SKM-1 treated with dmso at 0.1 percent for 144 hours (cell line): ENCODE measurements at regions not wholly inside any gene's neighbourhood (a gene's known extent, or its start where the extent isn't known, plus 50 kb on each side); places are given as distances from the start of the nearest gene placed in this dataset.
"Not testable (repeated sequence)": the region's sequence is repeated elsewhere in the genome, so short reads cannot be mapped to it uniquely, and the experiment has no call there.

Experiments used
- DNase-seq: peaks from one replicate; lab custom pipeline; 2025; ENCODE audit not compliant: unreplicated experiment; lab: John Stamatoyannopoulos, UW

DNA sequence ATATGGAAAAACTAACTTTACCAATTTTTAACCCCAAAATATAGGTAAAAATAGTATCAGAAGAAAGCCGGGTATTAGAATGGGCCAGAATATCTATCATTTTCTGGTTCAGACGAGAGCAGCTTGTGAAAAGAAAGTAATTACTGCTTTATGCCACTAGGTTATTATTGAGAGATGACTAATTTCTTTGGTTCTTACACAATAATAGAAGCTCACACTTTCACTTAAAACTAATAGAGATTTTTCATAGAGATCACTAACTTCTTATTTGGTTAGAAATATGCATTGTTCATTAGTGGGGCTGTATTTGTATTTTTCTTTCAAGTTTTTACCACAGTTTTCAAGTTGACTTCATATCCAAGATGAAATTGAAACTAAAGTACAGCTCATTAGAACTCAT is 1241.2 kb upstream of the FLRT2 start:
- no peak for DNase-seq

DNA sequence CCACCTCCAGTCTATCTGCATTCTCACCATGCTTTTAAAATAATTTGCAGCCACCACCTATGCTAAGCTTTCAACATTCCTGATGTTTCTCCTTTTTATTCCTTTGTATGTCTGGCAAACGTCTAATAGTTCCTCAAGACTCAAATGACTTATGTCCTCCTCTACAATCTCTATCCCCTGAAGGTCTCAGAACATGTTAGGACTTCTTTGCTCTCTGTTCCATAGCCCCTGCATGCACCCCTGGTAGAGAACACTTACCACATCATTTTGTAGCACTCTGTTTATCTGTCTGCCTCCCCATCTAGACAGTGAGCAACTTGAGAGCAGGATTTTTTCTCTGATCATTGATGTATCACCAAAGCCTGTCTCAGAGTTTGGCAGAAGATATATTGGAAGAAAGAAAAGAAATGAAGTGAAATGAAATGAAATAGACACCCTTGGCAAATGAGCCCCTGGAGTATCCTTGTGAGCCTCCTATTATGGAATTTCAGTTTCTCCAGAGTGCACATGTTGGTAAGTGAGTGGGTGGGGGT is 1231.2 kb upstream of the FLRT2 start:
- DNase-seq: no peak

- DNase-seq: no peak
Observed at GRCh38 chr14:84303140-84303539, 1226.8 kb upstream of the FLRT2 start.

- DNase-seq: no peak
Observed at GRCh38 chr14:84312551-84312950, 1217.4 kb upstream of the FLRT2 start.

DNA sequence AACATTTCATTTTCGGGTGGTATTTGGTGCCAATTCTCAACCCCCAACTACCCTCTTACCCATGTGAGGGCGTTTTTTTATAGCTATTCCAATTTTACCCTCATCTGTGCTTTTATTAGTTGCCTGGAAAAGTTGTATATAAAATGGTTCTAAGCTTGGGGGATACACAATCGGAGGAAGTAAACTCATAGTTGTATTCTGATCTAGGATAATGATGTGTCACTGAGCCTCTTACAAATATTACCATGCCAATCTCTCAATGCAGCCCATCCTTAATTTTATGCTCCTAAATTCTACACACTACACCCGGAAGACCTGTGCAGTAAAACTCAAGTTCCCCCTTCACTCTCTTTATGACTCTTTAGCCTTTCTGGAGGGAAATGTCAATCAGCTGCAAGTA is 1206.5 kb upstream of the FLRT2 start:
- DNase-seq: no peak

GRCh38 chr14:84323978-84324377 is 1206.0 kb upstream of the FLRT2 start:
- no peak for DNase-seq

DNA sequence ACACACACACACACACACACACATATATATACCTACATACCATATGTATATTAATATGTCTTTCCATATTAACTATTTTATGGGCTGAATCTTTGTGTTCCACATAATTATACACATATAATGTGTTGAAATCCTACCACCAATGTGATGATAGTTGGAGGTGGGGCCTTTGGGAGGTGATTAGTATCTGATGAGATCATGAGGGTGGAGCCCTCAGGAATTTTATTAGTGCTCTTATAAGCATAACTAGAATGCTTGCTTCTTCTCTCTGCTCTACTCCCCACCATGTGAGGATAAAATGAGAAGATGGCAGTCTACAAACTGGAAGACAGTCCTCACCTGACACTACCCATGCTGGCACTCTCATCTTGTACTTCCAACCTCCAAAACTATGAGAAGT is 1193.5 kb upstream of the FLRT2 start:
- DNase-seq: no peak

- DNase-seq: no peak
Observed at GRCh38 chr14:84340938-84341337, 1189.0 kb upstream of the FLRT2 start.

DNA sequence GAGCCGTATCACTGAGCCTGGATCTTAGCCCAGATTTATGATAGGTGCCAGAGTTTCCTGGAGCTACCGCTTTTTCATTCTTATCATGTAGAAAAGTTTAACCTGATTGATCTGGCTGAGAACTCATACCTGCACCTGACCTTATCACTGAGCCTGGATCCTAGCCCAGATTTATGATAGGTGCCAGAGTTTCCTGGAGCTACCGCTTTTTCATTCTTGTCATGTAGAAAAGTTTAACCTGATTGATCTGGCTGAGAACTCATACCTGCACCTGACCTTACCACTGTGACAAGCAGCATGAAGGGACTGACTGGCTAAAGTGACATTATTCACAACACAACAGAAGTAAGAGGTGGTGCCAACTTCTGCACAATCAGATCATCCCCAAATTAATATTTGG is 1188.1 kb upstream of the FLRT2 start:
- not testable (repeated sequence) for DNase-seq

GRCh38 chr14:84343656-84344055 is 1186.3 kb upstream of the FLRT2 start:
- DNase-seq: no peak

GRCh38 chr14:84351646-84352045 is 1178.3 kb upstream of the FLRT2 start:
- DNase-seq: no peak

DNA sequence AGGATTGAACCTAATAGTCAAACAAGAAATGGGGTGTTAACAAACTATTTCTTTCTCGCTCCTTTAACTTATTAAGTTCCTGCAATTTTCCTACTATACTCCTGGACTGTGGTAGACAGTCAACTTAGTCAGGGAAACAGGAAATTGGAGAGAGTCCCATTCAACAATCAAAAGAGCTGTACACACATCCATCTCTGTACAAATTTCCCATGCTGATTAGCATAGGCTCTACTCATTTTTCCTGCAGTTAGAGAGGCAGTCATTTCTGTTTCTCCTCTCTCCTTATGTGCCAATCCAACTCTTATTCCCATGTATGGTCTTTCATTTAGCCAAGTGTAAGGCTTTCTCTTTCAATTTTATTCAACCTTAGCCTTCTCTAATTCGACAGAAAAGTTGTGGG is 1168.5 kb upstream of the FLRT2 start:
- no peak for DNase-seq

GRCh38 chr14:84375235-84375634 is 1154.7 kb upstream of the FLRT2 start:
- no peak for DNase-seq

- no peak for DNase-seq
Observed at GRCh38 chr14:84390010-84390409, 1139.9 kb upstream of the FLRT2 start.

DNA sequence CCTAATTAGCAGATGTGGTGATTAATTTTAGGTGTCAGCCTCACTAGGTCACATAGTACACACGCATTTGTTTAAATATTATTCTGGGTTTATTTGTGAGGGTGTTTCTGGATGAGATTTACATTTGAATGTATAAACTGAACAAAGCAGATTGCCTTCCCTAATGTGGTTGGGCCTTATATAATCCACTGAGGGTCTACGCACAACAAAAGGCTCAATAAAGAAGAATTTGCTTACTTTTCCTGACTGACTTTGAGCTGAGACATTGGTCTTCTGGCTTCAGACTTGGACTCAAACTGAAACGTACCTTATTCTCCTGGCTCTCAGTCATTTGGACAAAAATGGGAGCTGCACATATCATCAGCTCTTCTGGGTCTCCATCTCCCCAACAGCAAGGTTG is 1132.3 kb upstream of the FLRT2 start:
- no peak for DNase-seq

DNA sequence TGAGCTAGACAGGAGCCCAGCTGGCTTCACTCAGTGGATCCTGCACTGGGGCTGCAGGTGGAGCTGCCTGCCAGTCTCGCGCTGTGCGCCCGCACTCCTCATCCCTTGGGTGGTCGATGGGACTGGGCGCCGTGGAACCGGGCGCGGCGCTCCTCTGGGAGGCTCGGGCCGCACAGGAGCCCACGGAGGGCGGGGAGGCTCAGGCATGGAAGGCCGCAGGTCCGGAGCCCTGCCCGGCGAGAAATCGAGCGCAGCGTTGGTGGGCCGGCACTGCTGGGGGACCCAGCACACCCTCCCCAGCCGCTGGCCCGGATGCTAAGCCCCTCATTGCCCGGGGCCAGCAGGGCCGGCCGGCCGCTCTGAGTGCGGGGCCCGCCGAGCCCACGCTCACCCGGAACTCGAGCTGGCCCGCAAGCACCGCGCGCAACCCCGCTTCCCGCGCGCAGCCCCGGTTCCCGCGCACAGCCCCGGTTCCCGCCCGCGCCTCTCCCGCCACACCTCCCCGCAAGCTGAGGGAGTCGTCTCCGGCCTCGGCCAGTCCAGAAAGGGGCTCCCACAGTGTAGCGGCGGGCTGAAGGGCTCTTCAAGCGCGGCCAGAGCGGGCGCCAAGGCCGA is 1130.5 kb upstream of the FLRT2 start:
- no peak for DNase-seq

DNA sequence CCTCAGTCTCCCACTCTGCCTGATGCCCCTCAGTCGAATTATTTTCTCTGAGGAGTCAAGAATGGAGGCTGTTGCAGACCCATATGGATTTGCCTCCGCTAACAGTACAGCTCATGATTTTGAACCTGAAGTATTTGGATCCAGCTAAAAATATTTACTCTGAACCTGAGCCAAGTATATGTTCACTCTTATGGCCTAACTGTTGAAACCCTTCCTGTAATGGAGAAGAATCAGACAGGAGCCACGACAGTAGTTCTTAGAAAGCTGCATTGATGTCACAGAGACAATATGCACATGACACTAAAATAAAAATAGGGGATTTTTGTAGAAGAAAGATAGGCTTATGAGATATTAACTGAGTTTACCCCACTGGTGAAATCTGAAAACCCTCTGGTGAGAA is 1128.3 kb upstream of the FLRT2 start:
- DNase-seq: no peak

GRCh38 chr14:84403585-84403984 is 1126.4 kb upstream of the FLRT2 start:
- DNase-seq: no peak

- no peak for DNase-seq
Observed at GRCh38 chr14:84404246-84404645, 1125.7 kb upstream of the FLRT2 start.

DNA sequence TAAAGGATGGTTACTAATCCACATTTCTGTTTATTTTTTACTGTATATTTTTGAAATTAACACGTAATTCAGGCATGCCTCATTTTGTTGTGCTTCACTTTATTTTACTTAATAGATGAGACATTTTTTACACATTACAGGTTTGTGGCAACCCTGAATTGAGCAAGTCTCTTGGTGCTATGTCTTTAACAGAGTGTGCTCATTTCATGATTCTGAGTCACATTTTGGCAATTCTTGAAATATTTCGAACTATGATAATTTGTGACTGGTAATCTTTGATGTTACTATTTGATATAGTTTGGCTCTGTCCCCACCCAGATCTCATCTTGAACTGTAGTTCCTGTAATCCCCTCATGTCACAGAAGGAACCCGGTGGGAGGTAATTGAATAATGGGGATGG is 1120.5 kb upstream of the FLRT2 start:
- DNase-seq: no peak

- DNase-seq: no peak
Observed at GRCh38 chr14:84410344-84410743, 1119.6 kb upstream of the FLRT2 start.

DNA sequence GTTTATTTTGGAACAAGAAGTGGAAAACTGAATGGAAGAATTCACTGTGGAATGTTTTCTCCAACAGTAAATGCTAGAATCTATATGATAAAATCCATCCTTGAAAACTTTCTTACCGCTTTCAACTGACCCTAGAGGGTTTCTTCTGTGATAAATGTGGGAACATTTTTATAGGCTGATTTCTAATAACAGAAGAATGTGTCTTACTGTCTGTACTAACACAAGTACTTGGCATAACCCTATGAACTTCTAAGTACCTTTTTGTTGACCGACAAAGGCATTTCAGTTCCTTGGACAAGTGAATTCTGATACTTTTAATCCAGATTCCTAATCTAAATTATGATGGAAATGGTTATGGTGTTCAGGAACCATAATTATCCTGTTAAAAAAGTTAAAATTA is 1109.7 kb upstream of the FLRT2 start:
- no peak for DNase-seq

GRCh38 chr14:84421621-84422020 is 1108.3 kb upstream of the FLRT2 start:
- DNase-seq: no peak
